DND-41 (cell line): ENCODE measurements at regions not wholly inside any gene's neighbourhood (a gene's known extent, or its start where the extent isn't known, plus 50 kb on each side); places are given as distances from the start of the nearest gene placed in this dataset.

Experiments used
- CTCF ChIP-seq: IDR thresholded peaks from 2 replicates; pipeline ENCODE4 v1.5.1; 2012; ENCODE audit warnings: borderline replicate concordance, low read length, moderate library complexity, mild to moderate bottlenecking; ENCODE audit not compliant: poor library complexity, severe bottlenecking; ENCODE audit errors: extremely low read depth
- EZH2 ChIP-seq: IDR thresholded peaks from 3 replicates; pipeline ENCODE4 v1.6.1; 2012; ENCODE audit warnings: borderline replicate concordance, low read depth, mild to moderate bottlenecking, moderate library complexity, low read length, inconsistent platforms; ENCODE audit not compliant: severe bottlenecking

GRCh38 chr2:204086167-204086566 is 149.6 kb downstream of the ICOS start:
- no peak for TF ChIP-seq CTCF
- TF ChIP-seq EZH2 = no peak
